ENCODE measurements at regions not wholly inside any gene's neighbourhood (a gene's known extent, or its start where the extent isn't known, plus 50 kb on each side); places are given as distances from the start of the nearest gene placed in this dataset.

- no peaks in the 10 kb centered on the region for H3K36me3 Mint-ChIP-seq (ENCODE audit: low read depth)
- no peak overlapping the region for H3K27ac Mint-ChIP-seq (ENCODE audit: unreplicated experiment)
These were observed 341.7 kb upstream of the NDST3 start for GRCh38 chr4:117692538-117692937.

GRCh38 chr4:117699595-117699994 is 334.7 kb upstream of the NDST3 start:
- TF ChIP-seq CTCF (IDR thresholded peaks at IDR 0.05) = no peak
- H3K9me3 Mint-ChIP-seq (ENCODE audit: low read depth) = no peaks in the 10 kb centered on the region
- no peaks in the 10 kb centered on the region for H3K27me3 Mint-ChIP-seq (ENCODE audit: low read depth)
- H3K27ac Mint-ChIP-seq (ENCODE audit: unreplicated experiment) = no peak overlapping the region
- no peaks in the 10 kb centered on the region for H3K4me1 Mint-ChIP-seq (ENCODE audit: low read depth)
- H3K4me3 Mint-ChIP-seq (ENCODE audit: unreplicated experiment) = no peak overlapping the region
- H3K36me3 Mint-ChIP-seq (ENCODE audit: low read depth) = no peaks in the 10 kb centered on the region
- DNase-seq (ENCODE audit: low spot score) = no peak

More at GRCh38 chr4:117692538-117692937, 341.7 kb upstream of the NDST3 start:
- H3K9me3 Mint-ChIP-seq (ENCODE audit: low read depth) = peaks cover 4% of the 10 kb centered on the region
- DNase-seq (ENCODE audit: low spot score) = no peak
- TF ChIP-seq CTCF (IDR thresholded peaks at IDR 0.05) = no peak
- no peaks in the 10 kb centered on the region for H3K4me1 Mint-ChIP-seq (ENCODE audit: low read depth)
- no peak overlapping the region for H3K4me3 Mint-ChIP-seq (ENCODE audit: unreplicated experiment)
- H3K27me3 Mint-ChIP-seq (ENCODE audit: low read depth) = no peaks in the 10 kb centered on the region

GRCh38 chr4:117700111-117700892 is 334.0 kb upstream of the NDST3 start:
- Mint-ChIP-seq H3K27me3 (ENCODE audit: low read depth) (no peaks in the 10 kb centered on the region), H3K36me3 (ENCODE audit: low read depth) (no peaks in the 10 kb centered on the region), H3K9me3 (ENCODE audit: low read depth) (no peaks in the 10 kb centered on the region), H3K27ac (ENCODE audit: unreplicated experiment) (no peak overlapping the region), H3K4me3 (ENCODE audit: unreplicated experiment) (no peak overlapping the region), H3K4me1 (ENCODE audit: low read depth) (no peaks in the 10 kb centered on the region)
- no peak for DNase-seq (ENCODE audit: low spot score)
- TF ChIP-seq CTCF (IDR thresholded peaks at IDR 0.05) = peak; percentile 47

GRCh38 chr4:117702353-117702752 is 331.9 kb upstream of the NDST3 start:
- H3K4me1 Mint-ChIP-seq (ENCODE audit: low read depth) = no peaks in the 10 kb centered on the region
- no peaks in the 10 kb centered on the region for H3K36me3 Mint-ChIP-seq (ENCODE audit: low read depth)
- TF ChIP-seq CTCF (IDR thresholded peaks at IDR 0.05) = no peak
- peaks cover 3% of the 10 kb centered on the region for H3K9me3 Mint-ChIP-seq (ENCODE audit: low read depth)
- no peak overlapping the region for H3K27ac Mint-ChIP-seq (ENCODE audit: unreplicated experiment)
- DNase-seq (ENCODE audit: low spot score) = no peak
- no peak overlapping the region for H3K4me3 Mint-ChIP-seq (ENCODE audit: unreplicated experiment)
- H3K27me3 Mint-ChIP-seq (ENCODE audit: low read depth) = no peaks in the 10 kb centered on the region

- no peak for DNase-seq (ENCODE audit: low spot score)
- Mint-ChIP-seq H3K4me3 (ENCODE audit: unreplicated experiment) (no peak overlapping the region), H3K27ac (ENCODE audit: unreplicated experiment) (no peak overlapping the region), H3K4me1 (ENCODE audit: low read depth) (no peaks in the 10 kb centered on the region), H3K27me3 (ENCODE audit: low read depth) (no peaks in the 10 kb centered on the region), H3K36me3 (ENCODE audit: low read depth) (peaks cover 3% of the 10 kb centered on the region), H3K9me3 (ENCODE audit: low read depth) (peaks cover 19% of the 10 kb centered on the region)
- no peak for TF ChIP-seq CTCF (IDR thresholded peaks at IDR 0.05)
These were observed 329.6 kb upstream of the NDST3 start for GRCh38 chr4:117704721-117705120.
